ENCODE measurements at regions not wholly inside any gene's neighbourhood (a gene's known extent, or its start where the extent isn't known, plus 50 kb on each side); places are given as distances from the start of the nearest gene placed in this dataset.

- no peak for TF ChIP-seq ZFX (IDR thresholded peaks at IDR 0.05; ENCODE audit: borderline replicate concordance)
- TF ChIP-seq CTCF (IDR thresholded peaks at IDR 0.05), result no peak
- no peak overlapping the region for H3K27ac ChIP-seq
Measured at GRCh38 chr22:49521787-49522224, 305.9 kb downstream of the BRD1 start.

- no peak overlapping the region for H3K27ac ChIP-seq
- TF ChIP-seq CTCF (IDR thresholded peaks at IDR 0.05) (no peak), ZFX (IDR thresholded peaks at IDR 0.05; ENCODE audit: borderline replicate concordance) (no peak)
Measured at GRCh38 chr22:49519117-49519737, 308.4 kb downstream of the BRD1 start.

GRCh38 chr22:49518436-49518970 lies 309.2 kb downstream of the BRD1 start:
- no peak overlapping the region for H3K27ac ChIP-seq
- TF ChIP-seq CTCF (IDR thresholded peaks at IDR 0.05), result no peak
- no peak for TF ChIP-seq ZFX (IDR thresholded peaks at IDR 0.05; ENCODE audit: borderline replicate concordance)

GRCh38 chr22:49517667-49518185 lies 309.9 kb downstream of the BRD1 start:
- no peak for TF ChIP-seq CTCF (IDR thresholded peaks at IDR 0.05)
- TF ChIP-seq ZFX (IDR thresholded peaks at IDR 0.05; ENCODE audit: borderline replicate concordance), result no peak
- H3K27ac ChIP-seq, result no peak overlapping the region

GRCh38 chr22:49517211-49517610 lies 310.5 kb downstream of the BRD1 start:
- no peak for TF ChIP-seq ZFX (IDR thresholded peaks at IDR 0.05; ENCODE audit: borderline replicate concordance)
- TF ChIP-seq CTCF (IDR thresholded peaks at IDR 0.05), result no peak
- no peak overlapping the region for H3K27ac ChIP-seq

GRCh38 chr22:49515475-49515874 lies 312.2 kb downstream of the BRD1 start:
- H3K27ac ChIP-seq, result no peak overlapping the region
- TF ChIP-seq ZFX (IDR thresholded peaks at IDR 0.05; ENCODE audit: borderline replicate concordance) (no peak), CTCF (IDR thresholded peaks at IDR 0.05) (peak; percentile 21; the same call in 1 of the 2 replicates)

GRCh38 chr22:49514641-49515040 lies 313.0 kb downstream of the BRD1 start:
- no peak for TF ChIP-seq ZFX (IDR thresholded peaks at IDR 0.05; ENCODE audit: borderline replicate concordance)
- TF ChIP-seq CTCF (IDR thresholded peaks at IDR 0.05), result no peak
- H3K27ac ChIP-seq, result no peak overlapping the region
